Epithelial cell of proximal tubule (primary cell): ENCODE measurements at regions not wholly inside any gene's neighbourhood (a gene's known extent, or its start where the extent isn't known, plus 50 kb on each side); places are given as distances from the start of the nearest gene placed in this dataset.

ENCODE experiments used
- DNase-seq: peaks from one replicate; pipeline ENCODE4 v3.0.0-alpha.2; 2011; ENCODE audit warnings: low read depth
- H3K4me3 ChIP-seq: 2 replicates; pipeline ENCODE4 v1.5.1; 2011; ENCODE audit warnings: low read depth, mild to moderate bottlenecking, low read length
- TF ChIP-seq, protein P1 (sequence below): conservative IDR thresholded peaks from 2 replicates; pipeline ENCODE4 v1.5.1; 2012; ENCODE audit warnings: low read depth, mild to moderate bottlenecking, low read length

- TF ChIP-seq, protein P1, sequence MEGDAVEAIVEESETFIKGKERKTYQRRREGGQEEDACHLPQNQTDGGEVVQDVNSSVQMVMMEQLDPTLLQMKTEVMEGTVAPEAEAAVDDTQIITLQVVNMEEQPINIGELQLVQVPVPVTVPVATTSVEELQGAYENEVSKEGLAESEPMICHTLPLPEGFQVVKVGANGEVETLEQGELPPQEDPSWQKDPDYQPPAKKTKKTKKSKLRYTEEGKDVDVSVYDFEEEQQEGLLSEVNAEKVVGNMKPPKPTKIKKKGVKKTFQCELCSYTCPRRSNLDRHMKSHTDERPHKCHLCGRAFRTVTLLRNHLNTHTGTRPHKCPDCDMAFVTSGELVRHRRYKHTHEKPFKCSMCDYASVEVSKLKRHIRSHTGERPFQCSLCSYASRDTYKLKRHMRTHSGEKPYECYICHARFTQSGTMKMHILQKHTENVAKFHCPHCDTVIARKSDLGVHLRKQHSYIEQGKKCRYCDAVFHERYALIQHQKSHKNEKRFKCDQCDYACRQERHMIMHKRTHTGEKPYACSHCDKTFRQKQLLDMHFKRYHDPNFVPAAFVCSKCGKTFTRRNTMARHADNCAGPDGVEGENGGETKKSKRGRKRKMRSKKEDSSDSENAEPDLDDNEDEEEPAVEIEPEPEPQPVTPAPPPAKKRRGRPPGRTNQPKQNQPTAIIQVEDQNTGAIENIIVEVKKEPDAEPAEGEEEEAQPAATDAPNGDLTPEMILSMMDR: no peak
- DNase-seq: no peak
Measured at GRCh38 chr10:52609071-52609470, 163.5 kb downstream of the MBL2 start.

DNA sequence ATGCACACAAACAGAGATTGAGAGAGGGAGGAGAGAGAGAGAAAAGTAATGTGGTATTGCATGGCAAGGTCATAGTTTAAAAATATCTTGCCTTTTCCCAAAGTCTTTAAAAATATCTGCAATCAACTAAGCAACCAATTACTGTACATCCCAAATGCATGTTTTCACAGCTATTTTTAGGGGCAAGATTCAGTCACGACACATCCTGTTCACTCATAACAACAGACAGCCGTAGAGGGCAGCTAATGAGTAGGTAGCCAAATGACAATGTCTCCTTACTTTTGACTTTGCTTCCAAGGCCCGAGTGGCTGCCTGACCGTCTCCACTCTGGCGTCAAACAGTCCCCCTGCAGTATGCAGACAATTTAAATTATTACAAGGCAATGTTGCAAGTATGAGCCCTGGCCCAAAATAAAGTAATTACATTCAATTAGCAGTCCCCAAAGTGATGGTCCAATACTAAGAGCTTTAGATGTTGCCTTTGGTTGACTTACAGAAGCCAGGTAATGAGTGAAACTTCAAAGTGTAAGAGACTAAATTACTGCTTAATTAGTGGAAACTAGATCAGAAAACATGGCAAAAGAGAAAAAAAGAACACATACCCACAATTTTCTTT lies 162.9 kb downstream of the MBL2 start:
- no peak overlapping the region for H3K4me3 ChIP-seq
- TF ChIP-seq, protein P1: no peak
- DNase-seq: no peak

More at GRCh38 chr10:52609071-52609470, 163.5 kb downstream of the MBL2 start:
- no peak overlapping the region for H3K4me3 ChIP-seq

- H3K4me3 ChIP-seq: no peak overlapping the region
- DNase-seq: no peak
- TF ChIP-seq, protein P1: no peak
Measured at GRCh38 chr10:52615331-52615730, 157.3 kb downstream of the MBL2 start.

DNA sequence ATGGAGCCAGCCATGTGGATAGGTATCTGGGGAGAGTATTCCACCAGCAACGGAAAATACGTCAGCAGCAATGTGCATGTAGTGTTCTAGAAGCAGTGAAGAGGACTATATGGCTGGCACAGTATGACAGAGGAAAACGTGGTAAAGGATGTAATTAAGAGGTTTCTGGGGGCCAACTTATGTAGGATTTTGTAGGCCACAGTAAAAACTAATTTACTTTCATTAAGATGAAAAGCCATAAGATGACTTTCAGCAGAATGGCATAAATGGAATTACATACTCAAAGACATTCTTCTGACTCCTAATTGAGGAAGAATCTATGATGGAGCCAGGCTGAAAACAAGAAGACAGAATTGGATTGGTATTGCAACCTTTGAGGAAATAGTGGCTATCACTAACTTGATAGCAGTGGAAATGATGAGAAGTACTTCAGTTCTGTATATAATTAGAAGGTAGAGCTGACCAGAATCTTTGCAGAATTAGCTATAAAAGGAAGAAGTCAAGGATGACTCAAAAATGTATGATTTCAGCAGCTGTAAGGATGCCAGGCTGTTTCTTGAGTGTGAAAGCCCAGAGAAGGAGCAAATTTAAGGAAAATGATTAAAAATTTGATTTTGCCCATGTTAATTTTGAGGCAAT lies 156.7 kb downstream of the MBL2 start:
- DNase-seq: no peak

GRCh38 chr10:52616395-52616764 lies 156.2 kb downstream of the MBL2 start:
- DNase-seq: no peak
- no peak overlapping the region for H3K4me3 ChIP-seq
- TF ChIP-seq, protein P1: no peak

More for the DNA sequence above, 156.7 kb downstream of the MBL2 start:
- TF ChIP-seq, protein P1: no peak
- no peak overlapping the region for H3K4me3 ChIP-seq

DNA sequence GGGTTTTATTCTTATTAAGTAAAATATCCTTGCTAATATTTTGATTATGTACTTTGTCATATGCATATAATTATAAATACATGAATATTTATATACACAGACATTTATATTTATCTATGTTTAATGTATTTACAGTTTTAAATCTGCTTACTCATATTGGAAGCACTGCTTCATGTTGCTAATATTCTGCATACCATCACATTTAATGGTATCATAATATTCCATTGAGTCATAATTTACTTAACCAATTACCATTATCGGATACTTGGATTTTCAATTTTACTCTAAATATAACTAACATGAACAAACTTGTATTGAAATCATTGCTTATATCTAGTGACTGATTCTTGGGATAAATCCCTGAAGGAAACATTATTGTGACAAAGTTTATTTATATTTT lies 155.2 kb downstream of the MBL2 start:
- TF ChIP-seq, protein P1: no peak
- DNase-seq: no peak
- H3K4me3 ChIP-seq: no peak overlapping the region

GRCh38 chr10:52619052-52619451 lies 153.5 kb downstream of the MBL2 start:
- DNase-seq: no peak
- TF ChIP-seq, protein P1: no peak
- H3K4me3 ChIP-seq: no peak overlapping the region
